H1 (cell line): ENCODE measurements at regions not wholly inside any gene's neighbourhood (a gene's known extent, or its start where the extent isn't known, plus 50 kb on each side); places are given as distances from the start of the nearest gene placed in this dataset.

Experiments
- CTCF ChIA-PET: fragments of 300-600 bp; sonication (Branson Sonifier 250); formaldehyde crosslinking; loops from one replicate; lab custom pipeline; 2021; ENCODE audit not compliant: partially characterized antibody; lab: Charles Lee
- POLR2A ChIA-PET: fragments of 300-600 bp; sonication (Branson Sonifier 250); formaldehyde crosslinking; loops from one replicate; lab custom pipeline; 2021; ENCODE audit warnings: inconsistent platforms; ENCODE audit not compliant: partially characterized antibody; lab: Charles Lee
- DNase-seq, 2 experiments: peaks; one replicate each; pipeline versions ENCODE4 v3.0.0 to v3.0.0-alpha.2; 2010 to 2022; ENCODE audit warnings: low spot score in 2 of 2, low read depth in 1 of 2, mixed read lengths in 1 of 2
- FAIRE-seq: peaks from 2 replicates; lab custom pipeline; 2011; peaks lifted over from hg19 to GRCh38; lab: Jason Lieb, UNC
- H2AFZ ChIP-seq: 2 replicates; pipeline ENCODE4 v1.8.1; 2012; ENCODE audit warnings: low read length, inconsistent platforms
- H2AK5ac ChIP-seq: 2 replicates; pipeline ENCODE4 v1.6.1; 2013; ENCODE audit warnings: low read depth, low read length
- H2BK120ac ChIP-seq: replicated peaks from 2 replicates; pipeline ENCODE3; 2013; ENCODE audit warnings: low read depth, low read length, inconsistent platforms
- H2BK12ac ChIP-seq: 2 replicates; pipeline ENCODE4 v1.6.1; 2013; ENCODE audit warnings: low read depth, low read length
- H2BK15ac ChIP-seq: 2 replicates; pipeline ENCODE4 v1.6.1; 2013; ENCODE audit warnings: low read length
- H2BK20ac ChIP-seq: 2 replicates; pipeline ENCODE4 v1.6.1; 2013; ENCODE audit warnings: low read length
- H2BK5ac ChIP-seq: 2 replicates; pipeline ENCODE4 v1.6.1; 2013; ENCODE audit warnings: low read depth, low read length
- H3K14ac ChIP-seq: 2 replicates; pipeline ENCODE4 v1.6.1; 2013; ENCODE audit warnings: inconsistent platforms; ENCODE audit not compliant: insufficient read length
- H3K18ac ChIP-seq: 2 replicates; pipeline ENCODE4 v1.6.1; 2013; ENCODE audit warnings: low read length; ENCODE audit errors: extremely low read depth
- H3K23ac ChIP-seq: 2 replicates; pipeline ENCODE4 v1.6.1; 2013; ENCODE audit warnings: inconsistent platforms; ENCODE audit not compliant: insufficient read length
- H3K23me2 ChIP-seq: 2 replicates; pipeline ENCODE4 v1.6.1; 2013; ENCODE audit warnings: low read depth, low read length
- H3K27ac ChIP-seq: 2 replicates; pipeline ENCODE4 v1.6.1; 2011; ENCODE audit warnings: low read depth, low read length, inconsistent platforms
- H3K27me3 ChIP-seq, 4 experiments: replicated peaks in 1 of 4; 1 replicate in 1 of 4; 2 replicates in 3 of 4; pipeline versions ENCODE4 v1.6.1 to v1.8.1; 2011 to 2013; ENCODE audit warnings: low read length in 3 of 4, mild to moderate bottlenecking in 3 of 4, inconsistent platforms in 2 of 4, mixed read lengths in 2 of 4, moderate library complexity in 1 of 4; ENCODE audit not compliant: control insufficient read depth in 3 of 4, insufficient read depth in 3 of 4; ENCODE audit errors: extremely low read depth in 1 of 4
- H3K36me3 ChIP-seq, 4 experiments: 2 replicates each; pipeline versions ENCODE4 v1.6.1 to v1.8.1; 2011 to 2013; ENCODE audit warnings: mild to moderate bottlenecking in 4 of 4, low read length in 3 of 4, moderate library complexity in 2 of 4, control low read depth in 1 of 4, inconsistent platforms in 1 of 4; ENCODE audit not compliant: insufficient read depth in 4 of 4, control insufficient read depth in 2 of 4
- H3K4ac ChIP-seq: replicated peaks from 2 replicates; pipeline ENCODE3; 2013; ENCODE audit warnings: low read length, low read depth, mixed read lengths, inconsistent platforms; ENCODE audit not compliant: insufficient read length
- H3K4me1 ChIP-seq, 4 experiments: replicated peaks in 1 of 4; 1 replicate in 1 of 4; 2 replicates in 3 of 4; pipeline versions ENCODE4 v1.6.1 to v1.8.1; 2011 to 2013; ENCODE audit warnings: low read length in 3 of 4, inconsistent platforms in 2 of 4, mixed read lengths in 1 of 4; ENCODE audit not compliant: insufficient read depth in 4 of 4, control insufficient read depth in 3 of 4
- H3K4me2 ChIP-seq, 2 experiments: 2 replicates each; pipeline versions ENCODE4 v1.6.1 to v1.8.1; 2011 to 2013; ENCODE audit warnings: low read depth in 2 of 2, low read length in 2 of 2, control low read depth in 1 of 2, inconsistent platforms in 1 of 2, mild to moderate bottlenecking in 1 of 2; ENCODE audit not compliant: insufficient read depth in 1 of 2
- H3K4me3 ChIP-seq, 4 experiments: fragments of 200-600, 300-600 bp in 1 of 4; sonication (generic), shearing (Covaris generic), sonication (Bioruptor Twin) in 1 of 4; 2 replicates each; pipeline versions ENCODE4 v1.5.1 to v1.8.1; 2011 to 2016; ENCODE audit warnings: low read length in 4 of 4, low read depth in 3 of 4, control low read depth in 2 of 4, inconsistent platforms in 2 of 4, mild to moderate bottlenecking in 2 of 4, mixed read lengths in 1 of 4, moderate library complexity in 1 of 4; ENCODE audit not compliant: insufficient read depth in 2 of 4; ENCODE audit errors: extremely low read depth in 1 of 4
- H3K56ac ChIP-seq: replicated peaks from 2 replicates; pipeline ENCODE3; 2013; ENCODE audit warnings: low read depth, mild to moderate bottlenecking, mixed read lengths, low read length, inconsistent platforms; ENCODE audit not compliant: insufficient read length
- H3K79me1 ChIP-seq: 2 replicates; pipeline ENCODE4 v1.6.1; 2013; ENCODE audit warnings: low read depth, low read length, control low read depth
- H3K79me2 ChIP-seq, 2 experiments: 2 replicates each; pipeline versions ENCODE4 v1.6.1 to v1.8.1; 2012 to 2013; ENCODE audit warnings: low read length in 2 of 2, mild to moderate bottlenecking in 2 of 2, inconsistent platforms in 1 of 2; ENCODE audit not compliant: insufficient read depth in 2 of 2, control insufficient read depth in 1 of 2
- H3K9ac ChIP-seq, 4 experiments: replicated peaks in 1 of 4; 1 replicate in 1 of 4; 2 replicates in 3 of 4; pipeline versions ENCODE4 v1.6.1 to v1.8.1; 2011 to 2013; ENCODE audit warnings: low read depth in 3 of 4, low read length in 3 of 4, control low read depth in 2 of 4, mild to moderate bottlenecking in 2 of 4, moderate library complexity in 2 of 4, inconsistent platforms in 1 of 4; ENCODE audit errors: extremely low read depth in 1 of 4
- H3K9me3 ChIP-seq, 2 experiments: 2 replicates each; pipeline versions ENCODE4 v1.6.1 to v1.8.1; 2012 to 2013; ENCODE audit warnings: mild to moderate bottlenecking in 2 of 2, moderate library complexity in 2 of 2, control low read depth in 1 of 2, inconsistent platforms in 1 of 2, low read depth in 1 of 2, low read length in 1 of 2, mixed read lengths in 1 of 2; ENCODE audit not compliant: insufficient read depth in 2 of 2
- H4K20me1 ChIP-seq, 2 experiments: replicated peaks in 1 of 2; 2 replicates each; pipeline versions ENCODE3 to v1.8.1; 2011 to 2013; ENCODE audit warnings: inconsistent platforms in 2 of 2, low read length in 2 of 2, mild to moderate bottlenecking in 1 of 2; ENCODE audit not compliant: insufficient read depth in 2 of 2, control insufficient read depth in 1 of 2
- H4K5ac ChIP-seq: 2 replicates; pipeline ENCODE4 v1.6.1; 2013; ENCODE audit warnings: low read length, low read depth, mixed read lengths, inconsistent platforms; ENCODE audit not compliant: insufficient read length
- H4K8ac ChIP-seq: 2 replicates; pipeline ENCODE4 v1.8.0; 2013; ENCODE audit warnings: mild to moderate bottlenecking, moderate library complexity, low read length, inconsistent platforms; ENCODE audit not compliant: insufficient read depth; ENCODE audit errors: extremely low read depth
- H4K91ac ChIP-seq: replicated peaks from 2 replicates; pipeline ENCODE3; 2013; ENCODE audit warnings: low read length, mixed read lengths, inconsistent platforms; ENCODE audit not compliant: insufficient read length
- BCL11A ChIP-seq, 2 experiments: IDR thresholded peaks; one replicate each; pipeline ENCODE4 v1.6.1; 2011; ENCODE audit warnings: low read depth in 2 of 2, low read length in 2 of 2, mild to moderate bottlenecking in 2 of 2
- CBX8 ChIP-seq: fragments of 300-800, 300-1000 bp; sonication (generic); IDR thresholded peaks from 2 replicates; pipeline ENCODE4 v1.7.1; 2016; ENCODE audit warnings: low read depth, low read length, borderline replicate concordance
- CEBPB ChIP-seq: IDR thresholded peaks from 2 replicates; pipeline ENCODE4 v1.6.1; 2012; ENCODE audit warnings: low read depth, low read length
- CTBP2 ChIP-seq: IDR thresholded peaks from 2 replicates; pipeline ENCODE4 v1.7.0; 2011; ENCODE audit warnings: borderline replicate concordance, mild to moderate bottlenecking, moderate library complexity, mixed read lengths, low read length; ENCODE audit not compliant: insufficient read depth, insufficient read length
- GABPA ChIP-seq: IDR thresholded peaks from 2 replicates; pipeline ENCODE4 v1.6.1; 2011; ENCODE audit warnings: mild to moderate bottlenecking, low read length, moderate library complexity, borderline replicate concordance; ENCODE audit not compliant: insufficient read depth
- JUND ChIP-seq: IDR thresholded peaks from 2 replicates; pipeline ENCODE4 v1.6.1; 2011; ENCODE audit warnings: mild to moderate bottlenecking, improper control_type of control experiment, low read length
- POLR2AphosphoS5 ChIP-seq: IDR thresholded peaks from 2 replicates; pipeline ENCODE4 v1.6.1; 2011; ENCODE audit warnings: low read depth, low read length
- RNF2 ChIP-seq: fragments of 200-900, 300-1000 bp; sonication (generic); IDR thresholded peaks from 2 replicates; pipeline ENCODE4 v1.7.1; 2016; ENCODE audit warnings: borderline replicate concordance, low read depth, mild to moderate bottlenecking, antibody characterized with exemption, low read length; ENCODE audit not compliant: poor library complexity, severe bottlenecking; ENCODE audit errors: missing control alignments
- SIX5 ChIP-seq: IDR thresholded peaks from 2 replicates; pipeline ENCODE4 v1.6.1; 2011; ENCODE audit warnings: mild to moderate bottlenecking, low read depth, low read length
- TCF12 ChIP-seq: IDR thresholded peaks from 2 replicates; pipeline ENCODE4 v1.6.1; 2011; ENCODE audit warnings: low read depth, mild to moderate bottlenecking, low read length
- WGBS, 2 experiments: shearing (Covaris generic) in 1 of 2; methylation state at CpG; one replicate each; pipeline versions ENCODE4 v1.1.6 to v1.1.7; 2013 to 2015; ENCODE audit warnings: low lambda C conversion rate in 2 of 2, mixed read lengths in 2 of 2, inconsistent platforms in 1 of 2, low coverage in 1 of 2, missing lambda C conversion rate in 1 of 2; ENCODE audit not compliant: insufficient replicate concordance in 2 of 2, insufficient coverage in 1 of 2, insufficient read length in 1 of 2; ENCODE audit errors: extremely low coverage in 1 of 2, missing lambda C conversion rate in 1 of 2; 5-methylcytosine and 5-hydroxymethylcytosine counted together

DNA sequence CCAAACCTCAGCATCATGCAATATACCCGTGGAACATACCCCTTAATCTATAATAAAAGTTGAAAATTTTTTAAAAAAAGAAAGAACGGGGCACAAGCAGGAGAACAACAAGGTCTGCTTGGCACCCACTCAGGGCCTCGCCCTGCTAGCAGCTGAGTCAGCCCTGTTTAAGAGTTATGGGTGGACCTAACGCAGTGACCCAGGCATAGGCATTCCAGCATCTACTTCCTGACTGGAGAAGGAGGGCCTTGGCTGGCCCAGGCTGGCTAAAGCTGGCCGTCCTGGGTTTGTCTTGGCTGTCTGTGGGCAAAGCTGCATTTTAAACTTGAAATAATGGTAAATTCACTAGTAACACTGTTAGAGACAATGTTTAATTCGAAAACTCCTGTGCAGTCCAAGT is 236.7 kb upstream of the PGRMC2 start:
- Histone ChIP-seq H4K91ac (no peak overlapping the region), H3K56ac (no peak overlapping the region), H2BK20ac (no peak overlapping the region), H4K8ac (no peak overlapping the region), H3K79me1 (no peaks in the 10 kb centered on the region), H3K4me1 (peaks cover 0 to 8% (median 6%) of the 10 kb centered on the region in 4 experiments; a peak in 3 of 7 replicates), H4K5ac (no peak overlapping the region), H4K20me1 (no peaks in the 10 kb centered on the region), H3K18ac (no peak overlapping the region), H3K36me3 (no peaks in the 10 kb centered on the region), H2AK5ac (no peak overlapping the region), H3K27me3 (no peaks in the 10 kb centered on the region), H2BK5ac (no peak overlapping the region), H2BK120ac (no peak overlapping the region), H3K23ac (no peak overlapping the region), H3K4me2 (no peak overlapping the region), H3K79me2 (no peaks in the 10 kb centered on the region), H3K23me2 (no peaks in the 10 kb centered on the region), H2AFZ (no peak overlapping the region), H2BK12ac (no peak overlapping the region), H3K4ac (no peak overlapping the region), H3K27ac (no peak overlapping the region), H3K14ac (no peak overlapping the region), H2BK15ac (no peak overlapping the region), H3K9ac (no peak overlapping the region), H3K9me3 (no peaks in the 10 kb centered on the region), H3K4me3 (no peak overlapping the region)
- DNase-seq (no peak), FAIRE-seq (no peak)
- CTCF ChIA-PET = interaction anchor here (1.9 kb wide), 1 partner anchor 71 kb away, joined by 6 read pairs; no protein-coding TSS in a partner anchor
- WGBS, 2 experiments = 88% methylated on average over 6 of the region's 6 CpGs; no CpG with 5 or more reads in 1 of the 2 experiments
- POLR2A ChIA-PET = no interaction called here
- TF ChIP-seq RNF2 (no peak), BCL11A (IDR thresholded peaks at IDR 0.05; ENCODE audit: low read depth in 2 of 2, low read length in 2 of 2) (no peak), CBX8 (no peak), JUND (no peak), GABPA (no peak), POLR2AphosphoS5 (no peak), TCF12 (no peak), CEBPB (no peak), CTBP2 (no peak), SIX5 (no peak)
